ENCODE measurements at regions not wholly inside any gene's neighbourhood (a gene's known extent, or its start where the extent isn't known, plus 50 kb on each side); places are given as distances from the start of the nearest gene placed in this dataset.

DNA sequence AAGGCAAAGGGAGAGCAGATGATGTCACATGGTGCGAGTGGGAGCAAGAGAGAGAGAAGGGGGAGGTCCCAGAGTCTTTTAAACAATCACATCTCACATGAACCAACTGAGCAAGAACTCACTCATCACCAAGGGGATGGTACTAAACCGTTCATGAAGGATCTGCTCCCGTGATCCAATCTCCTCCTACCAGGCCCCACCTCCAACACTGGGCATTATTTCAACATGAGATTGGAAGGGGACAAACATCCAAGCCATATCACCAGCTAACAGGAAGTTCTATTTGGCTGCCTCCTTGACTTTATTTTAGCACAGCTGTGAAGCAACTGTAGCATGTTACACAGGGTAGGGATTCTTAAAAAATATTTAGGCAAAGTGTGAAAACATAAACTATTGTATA, 102.5 kb downstream of the DDIT4L start:
- TF ChIP-seq, protein P1, sequence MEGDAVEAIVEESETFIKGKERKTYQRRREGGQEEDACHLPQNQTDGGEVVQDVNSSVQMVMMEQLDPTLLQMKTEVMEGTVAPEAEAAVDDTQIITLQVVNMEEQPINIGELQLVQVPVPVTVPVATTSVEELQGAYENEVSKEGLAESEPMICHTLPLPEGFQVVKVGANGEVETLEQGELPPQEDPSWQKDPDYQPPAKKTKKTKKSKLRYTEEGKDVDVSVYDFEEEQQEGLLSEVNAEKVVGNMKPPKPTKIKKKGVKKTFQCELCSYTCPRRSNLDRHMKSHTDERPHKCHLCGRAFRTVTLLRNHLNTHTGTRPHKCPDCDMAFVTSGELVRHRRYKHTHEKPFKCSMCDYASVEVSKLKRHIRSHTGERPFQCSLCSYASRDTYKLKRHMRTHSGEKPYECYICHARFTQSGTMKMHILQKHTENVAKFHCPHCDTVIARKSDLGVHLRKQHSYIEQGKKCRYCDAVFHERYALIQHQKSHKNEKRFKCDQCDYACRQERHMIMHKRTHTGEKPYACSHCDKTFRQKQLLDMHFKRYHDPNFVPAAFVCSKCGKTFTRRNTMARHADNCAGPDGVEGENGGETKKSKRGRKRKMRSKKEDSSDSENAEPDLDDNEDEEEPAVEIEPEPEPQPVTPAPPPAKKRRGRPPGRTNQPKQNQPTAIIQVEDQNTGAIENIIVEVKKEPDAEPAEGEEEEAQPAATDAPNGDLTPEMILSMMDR (conservative IDR thresholded peaks at IDR 0.05): no peak
- no peak for TF ChIP-seq ZFX (IDR thresholded peaks at IDR 0.05)

Measured in C4-2B (cell line).